HL-60 (cell line): ENCODE measurements at regions not wholly inside any gene's neighbourhood (a gene's known extent, or its start where the extent isn't known, plus 50 kb on each side); places are given as distances from the start of the nearest gene placed in this dataset.

Experiments
- CTCF ChIP-seq: IDR thresholded peaks from one replicate; pipeline ENCODE4 v1.5.1; 2011; ENCODE audit warnings: low read length, control low read depth, inconsistent platforms; ENCODE audit not compliant: insufficient read depth
- GABPA ChIP-seq: IDR thresholded peaks from 2 replicates; pipeline ENCODE4 v1.6.1; 2012; ENCODE audit warnings: low read depth
- POLR2AphosphoS5 ChIP-seq: IDR thresholded peaks from 2 replicates; pipeline ENCODE4 v1.6.1; 2012; ENCODE audit warnings: low read depth
- REST ChIP-seq: IDR thresholded peaks from 2 replicates; pipeline ENCODE4 v1.6.1; 2012; ENCODE audit warnings: low read depth; ENCODE audit not compliant: insufficient replicate concordance
- SPI1 ChIP-seq: IDR thresholded peaks from 2 replicates; pipeline ENCODE4 v1.6.1; 2012; ENCODE audit warnings: low read depth, mild to moderate bottlenecking, borderline replicate concordance

- TF ChIP-seq CTCF (no peak), POLR2AphosphoS5 (no peak), REST (no peak), SPI1 (no peak), GABPA (no peak)
These were observed 255.8 kb downstream of the SOX3 start for GRCh38 chrX:140249088-140249487.
